ENCODE measurements at regions not wholly inside any gene's neighbourhood (a gene's known extent, or its start where the extent isn't known, plus 50 kb on each side); places are given as distances from the start of the nearest gene placed in this dataset.

GRCh38 chr20:23166563-23166962 is 80.4 kb upstream of the CD93 start:
- no peak for DNase-seq (ENCODE audit: low spot score)

- DNase-seq (ENCODE audit: low spot score): no peak
These were observed 79.8 kb upstream of the CD93 start for GRCh38 chr20:23165964-23166363.

GRCh38 chr20:23165307-23165750 is 79.2 kb upstream of the CD93 start:
- no peak for DNase-seq (ENCODE audit: low spot score)

- DNase-seq (ENCODE audit: low spot score): no peak
These were observed 78.1 kb upstream of the CD93 start for GRCh38 chr20:23164176-23164601.

GRCh38 chr20:23163562-23163961 is 77.4 kb upstream of the CD93 start:
- no peak for DNase-seq (ENCODE audit: low spot score)

GRCh38 chr20:23162887-23163286 is 76.8 kb upstream of the CD93 start:
- no peak for DNase-seq (ENCODE audit: low spot score)

- DNase-seq (ENCODE audit: low spot score): no peak
These were observed 76.0 kb upstream of the CD93 start for GRCh38 chr20:23161968-23162696.

GRCh38 chr20:23161244-23161891 is 75.2 kb upstream of the CD93 start:
- DNase-seq (ENCODE audit: low spot score): no peak

GRCh38 chr20:23160536-23161243 is 74.6 kb upstream of the CD93 start:
- no peak for DNase-seq (ENCODE audit: low spot score)

- DNase-seq (ENCODE audit: low spot score): no peak
These were observed 73.8 kb upstream of the CD93 start for GRCh38 chr20:23159947-23160318.

GRCh38 chr20:23159256-23159946 is 73.3 kb upstream of the CD93 start:
- no peak for DNase-seq (ENCODE audit: low spot score)

- no peak for DNase-seq (ENCODE audit: low spot score)
These were observed 71.6 kb upstream of the CD93 start for GRCh38 chr20:23157734-23158133.

- no peak for DNase-seq (ENCODE audit: low spot score)
These were observed 70.8 kb upstream of the CD93 start for GRCh38 chr20:23156842-23157423.

- no peak for DNase-seq (ENCODE audit: low spot score)
These were observed 70.2 kb upstream of the CD93 start for GRCh38 chr20:23156170-23156841.

- no peak for DNase-seq (ENCODE audit: low spot score)
These were observed 69.0 kb upstream of the CD93 start for GRCh38 chr20:23155141-23155590.

GRCh38 chr20:23153696-23154341 is 67.7 kb upstream of the CD93 start:
- DNase-seq (ENCODE audit: low spot score): no peak

- DNase-seq (ENCODE audit: low spot score): no peak
These were observed 66.8 kb upstream of the CD93 start for GRCh38 chr20:23152902-23153301.

- no peak for DNase-seq (ENCODE audit: low spot score)
These were observed 66.3 kb upstream of the CD93 start for GRCh38 chr20:23152308-23152892.

- no peak for DNase-seq (ENCODE audit: low spot score)
These were observed 65.8 kb upstream of the CD93 start for GRCh38 chr20:23151885-23152284.

GRCh38 chr20:23151008-23151703 is 65.0 kb upstream of the CD93 start:
- DNase-seq (ENCODE audit: low spot score): no peak

All from activated CD4-positive, alpha-beta T cell treated with anti-CD3 and anti-CD28 coated beads, Interleukin-2, Interleukin-4, amounts not matched to agents 100 ng/mL and 50 ng/mL, durations not matched to agents 16 hours and 8 hours (primary cell).